ENCODE measurements at regions not wholly inside any gene's neighbourhood (a gene's known extent, or its start where the extent isn't known, plus 50 kb on each side); places are given as distances from the start of the nearest gene placed in this dataset.

DNA sequence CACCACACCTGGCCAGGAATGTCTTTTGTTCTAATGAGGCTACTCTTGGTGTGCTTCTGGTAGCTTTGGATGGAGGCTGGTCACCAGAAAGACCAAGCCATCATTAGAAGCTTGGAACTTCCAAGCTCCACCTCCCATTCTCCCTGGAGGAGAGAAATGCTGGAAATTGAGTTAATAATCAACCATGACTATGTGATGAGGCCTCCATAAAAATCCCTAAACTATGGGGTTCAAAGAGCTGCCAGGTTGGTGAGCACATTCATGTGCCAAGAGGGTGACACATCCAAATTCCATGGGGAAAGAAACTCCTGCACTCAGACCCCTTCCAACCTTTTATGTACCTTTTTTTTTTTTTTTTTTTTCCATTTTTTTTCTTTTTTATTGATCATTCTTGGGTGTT is 105.5 kb upstream of the SPATA31C2 start:
- Histone ChIP-seq H3K4me1 (ENCODE audit: control insufficient read depth in 1 of 2, insufficient read depth in 2 of 2, low read length in 2 of 2) (no peaks in the 10 kb centered on the region), H3K9me3 (ENCODE audit: control insufficient read depth in 1 of 2, low read length in 2 of 2) (no peaks in the 10 kb centered on the region), H3K27ac (ENCODE audit: low read length) (no peak overlapping the region), H3K27me3 (ENCODE audit: low read depth, low read length) (no peaks in the 10 kb centered on the region), H3K36me3 (ENCODE audit: control insufficient read depth in 1 of 2, insufficient read depth in 2 of 2, low read length in 2 of 2) (no peaks in the 10 kb centered on the region), H3K4me3 (ENCODE audit: low read depth in 1 of 2, low read length in 2 of 2) (no peak overlapping the region)

DNA sequence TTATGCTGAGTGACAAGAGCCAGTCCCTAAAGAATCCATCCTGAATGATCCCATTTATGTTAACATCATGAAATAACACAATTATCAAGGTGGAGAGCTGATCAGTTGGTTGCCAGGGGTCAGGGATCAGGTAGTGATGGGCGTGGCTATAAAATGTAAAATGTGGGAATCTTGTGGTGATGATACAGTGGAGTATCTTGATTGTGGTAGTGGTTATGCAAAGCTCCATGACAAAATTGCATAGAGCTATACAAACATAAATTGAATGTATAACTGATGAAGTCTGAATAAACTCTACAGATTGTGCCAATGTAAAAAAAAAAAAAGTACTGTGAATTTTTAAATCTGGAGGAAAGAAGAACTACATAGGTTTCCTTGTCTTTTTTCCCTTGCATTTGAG is 104.6 kb upstream of the SPATA31C2 start:
- H3K27me3 ChIP-seq (ENCODE audit: low read depth, low read length), result no peaks in the 10 kb centered on the region
- no peaks in the 10 kb centered on the region for H3K9me3 ChIP-seq (ENCODE audit: control insufficient read depth in 1 of 2, low read length in 2 of 2)
- no peaks in the 10 kb centered on the region for H3K36me3 ChIP-seq (ENCODE audit: control insufficient read depth in 1 of 2, insufficient read depth in 2 of 2, low read length in 2 of 2)
- no peak overlapping the region for H3K4me3 ChIP-seq (ENCODE audit: low read depth in 1 of 2, low read length in 2 of 2)
- H3K27ac ChIP-seq (ENCODE audit: low read length), result no peak overlapping the region
- H3K4me1 ChIP-seq (ENCODE audit: control insufficient read depth in 1 of 2, insufficient read depth in 2 of 2, low read length in 2 of 2), result no peaks in the 10 kb centered on the region

DNA sequence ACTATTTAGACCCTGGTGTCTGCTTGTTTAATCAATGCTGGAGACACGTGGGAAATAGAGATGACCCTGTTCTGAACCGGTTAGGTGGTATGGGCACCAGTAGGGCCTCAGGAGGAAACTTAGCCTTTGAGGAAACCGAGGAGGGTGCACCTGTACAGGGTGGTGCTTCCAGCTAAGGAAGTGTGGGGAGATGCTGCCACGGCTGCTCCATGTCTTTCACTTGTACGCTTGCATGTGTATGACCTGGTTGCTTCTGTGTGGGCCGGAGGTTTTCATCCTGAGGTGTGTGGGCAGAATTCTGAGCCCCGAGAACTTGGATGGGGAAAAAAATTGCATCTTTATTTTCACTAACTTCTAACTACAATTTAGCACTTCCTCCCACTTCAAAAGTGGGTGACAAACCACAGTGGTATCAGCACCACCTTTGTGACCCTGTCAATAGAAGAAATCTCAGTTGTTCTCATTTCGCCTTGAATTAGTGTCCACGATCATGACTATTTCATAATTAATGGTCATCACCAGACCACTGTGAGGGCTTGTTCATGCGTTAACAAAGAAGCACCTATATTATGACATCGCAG is 99.8 kb upstream of the SPATA31C2 start:
- Histone ChIP-seq H3K27ac (ENCODE audit: low read length) (no peak overlapping the region), H3K4me3 (ENCODE audit: low read depth in 1 of 2, low read length in 2 of 2) (no peak overlapping the region), H3K9me3 (ENCODE audit: control insufficient read depth in 1 of 2, low read length in 2 of 2) (no peaks in the 10 kb centered on the region), H3K4me1 (ENCODE audit: control insufficient read depth in 1 of 2, insufficient read depth in 2 of 2, low read length in 2 of 2) (peaks cover 0 to 8% of the 10 kb centered on the region in 2 donors), H3K36me3 (ENCODE audit: control insufficient read depth in 1 of 2, insufficient read depth in 2 of 2, low read length in 2 of 2) (no peaks in the 10 kb centered on the region), H3K27me3 (ENCODE audit: low read depth, low read length) (no peaks in the 10 kb centered on the region)

DNA sequence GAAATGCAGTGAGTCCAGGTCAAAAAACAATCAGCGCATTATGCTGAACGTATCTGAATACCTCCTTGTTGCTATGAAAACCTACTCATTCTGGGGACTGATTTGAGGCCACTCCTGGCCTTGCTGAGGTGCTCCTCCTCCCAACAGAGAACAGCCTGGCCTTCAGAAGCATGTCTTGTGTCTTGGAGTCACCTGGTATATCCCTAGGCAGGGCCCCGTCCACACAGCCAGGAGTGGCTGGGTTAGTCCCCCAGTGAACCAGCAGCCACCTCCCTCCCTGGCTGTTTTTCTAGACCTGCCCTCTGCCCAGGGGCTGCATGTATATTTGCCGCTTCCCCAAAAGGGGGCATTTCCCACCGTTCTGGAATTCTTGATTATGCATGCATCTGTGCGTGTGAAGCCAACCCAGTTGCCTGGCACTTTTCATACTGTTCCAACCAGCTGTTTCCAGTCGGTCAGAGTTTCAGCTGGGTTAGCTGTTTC is 99.2 kb upstream of the SPATA31C2 start:
- Histone ChIP-seq H3K27ac (ENCODE audit: low read length) (no peak overlapping the region), H3K4me3 (ENCODE audit: low read depth in 1 of 2, low read length in 2 of 2) (no peak overlapping the region), H3K27me3 (ENCODE audit: low read depth, low read length) (no peaks in the 10 kb centered on the region), H3K9me3 (ENCODE audit: control insufficient read depth in 1 of 2, low read length in 2 of 2) (no peaks in the 10 kb centered on the region), H3K4me1 (ENCODE audit: control insufficient read depth in 1 of 2, insufficient read depth in 2 of 2, low read length in 2 of 2) (peaks cover 0 to 8% of the 10 kb centered on the region in 2 donors), H3K36me3 (ENCODE audit: control insufficient read depth in 1 of 2, insufficient read depth in 2 of 2, low read length in 2 of 2) (no peaks in the 10 kb centered on the region)

DNA sequence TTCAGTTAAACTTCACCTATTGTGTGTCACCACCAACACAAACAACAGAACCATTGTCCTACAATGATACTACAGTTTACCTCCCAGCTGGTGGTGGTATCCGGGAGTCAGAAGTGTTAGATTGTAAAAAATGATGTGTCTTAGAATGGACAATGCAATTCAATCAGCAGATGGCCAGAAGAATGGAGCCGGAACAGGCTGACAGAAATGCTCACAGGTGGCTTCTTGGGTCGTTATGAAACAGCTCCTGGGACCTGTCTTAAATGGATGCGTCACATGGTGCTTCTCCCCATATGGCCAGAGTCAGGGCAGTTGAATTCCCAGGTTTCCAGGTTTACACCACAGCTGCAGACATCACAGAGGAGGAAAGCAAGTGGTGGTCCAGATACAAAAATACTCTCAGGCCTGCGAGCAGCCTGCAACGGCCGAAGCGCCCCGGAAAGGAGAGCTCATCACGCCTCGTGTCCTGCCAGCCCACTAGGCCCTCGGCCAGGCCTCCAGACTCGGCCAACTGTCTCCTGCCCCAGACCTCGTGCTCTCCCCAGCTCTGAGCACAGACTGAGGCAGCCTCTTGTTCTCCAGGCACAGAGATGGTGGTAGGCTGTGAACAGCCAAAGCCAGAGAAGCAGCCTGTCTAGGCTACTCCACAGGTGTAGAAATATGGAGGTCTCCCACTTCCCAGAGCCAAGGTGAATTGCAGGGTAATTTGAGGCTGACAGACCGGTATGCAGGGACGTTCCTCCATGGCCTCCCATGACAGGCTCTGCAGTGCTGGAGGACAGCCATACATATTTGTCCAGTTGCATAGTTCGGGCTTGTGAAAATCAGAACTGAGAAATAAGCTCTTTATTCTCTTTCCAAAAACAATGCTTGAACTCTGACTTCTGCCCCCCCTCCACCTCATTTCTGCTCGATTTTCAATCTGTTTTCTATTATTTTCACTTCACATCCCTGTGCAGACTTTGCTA is 98.5 kb upstream of the SPATA31C2 start:
- Histone ChIP-seq H3K27me3 (ENCODE audit: low read depth, low read length) (no peaks in the 10 kb centered on the region), H3K4me1 (ENCODE audit: control insufficient read depth in 1 of 2, insufficient read depth in 2 of 2, low read length in 2 of 2) (peaks cover 0 to 8% of the 10 kb centered on the region in 2 donors), H3K27ac (ENCODE audit: low read length) (no peak overlapping the region), H3K4me3 (ENCODE audit: low read depth in 1 of 2, low read length in 2 of 2) (no peak overlapping the region), H3K9me3 (ENCODE audit: control insufficient read depth in 1 of 2, low read length in 2 of 2) (no peaks in the 10 kb centered on the region), H3K36me3 (ENCODE audit: control insufficient read depth in 1 of 2, insufficient read depth in 2 of 2, low read length in 2 of 2) (no peaks in the 10 kb centered on the region)

DNA sequence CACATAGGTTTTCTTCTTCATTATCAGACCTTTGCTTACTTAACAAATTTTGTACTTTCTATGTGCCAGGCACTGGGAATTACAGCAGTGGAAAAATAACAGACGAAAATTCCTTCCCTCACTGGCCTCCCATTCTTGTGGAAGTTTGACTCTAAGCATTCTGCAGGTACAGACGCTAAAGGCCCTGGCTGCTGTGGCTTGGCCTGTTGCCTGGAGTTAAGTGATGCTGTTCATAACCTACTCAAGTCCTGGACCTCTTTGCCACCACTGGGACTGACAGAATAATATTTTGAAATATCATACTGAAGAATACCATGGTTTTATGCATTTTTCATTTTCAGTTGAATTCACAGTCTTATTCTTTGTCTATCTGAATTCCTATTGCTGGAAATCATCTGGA is 97.3 kb upstream of the SPATA31C2 start:
- no peak overlapping the region for H3K27ac ChIP-seq (ENCODE audit: low read length)
- no peaks in the 10 kb centered on the region for H3K27me3 ChIP-seq (ENCODE audit: low read depth, low read length)
- H3K9me3 ChIP-seq (ENCODE audit: control insufficient read depth in 1 of 2, low read length in 2 of 2), result no peaks in the 10 kb centered on the region
- H3K36me3 ChIP-seq (ENCODE audit: control insufficient read depth in 1 of 2, insufficient read depth in 2 of 2, low read length in 2 of 2), result no peaks in the 10 kb centered on the region
- H3K4me1 ChIP-seq (ENCODE audit: control insufficient read depth in 1 of 2, insufficient read depth in 2 of 2, low read length in 2 of 2), result peaks cover 0 to 8% of the 10 kb centered on the region in 2 donors
- H3K4me3 ChIP-seq (ENCODE audit: low read depth in 1 of 2, low read length in 2 of 2), result no peak overlapping the region

DNA sequence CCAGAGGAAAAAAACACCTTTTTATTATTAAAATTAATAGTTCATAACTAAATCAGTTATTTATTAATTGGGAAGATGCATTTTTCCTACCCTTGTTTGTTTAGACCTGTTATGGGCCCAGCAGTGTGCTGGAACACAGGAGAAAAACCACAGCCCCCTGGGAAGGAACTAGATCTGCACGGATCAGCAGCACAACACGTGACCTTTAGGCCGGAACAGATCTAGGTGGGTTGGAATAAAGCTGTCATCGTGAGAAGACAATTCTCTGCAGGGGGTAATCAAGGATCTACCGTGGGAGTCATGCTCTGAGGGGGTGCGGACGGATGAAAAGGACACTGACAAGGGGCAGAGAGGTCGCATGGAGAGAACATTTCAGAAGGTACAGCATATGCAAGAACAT is 95.8 kb upstream of the SPATA31C2 start:
- Histone ChIP-seq H3K27ac (ENCODE audit: low read length) (no peak overlapping the region), H3K27me3 (ENCODE audit: low read depth, low read length) (no peaks in the 10 kb centered on the region)

DNA sequence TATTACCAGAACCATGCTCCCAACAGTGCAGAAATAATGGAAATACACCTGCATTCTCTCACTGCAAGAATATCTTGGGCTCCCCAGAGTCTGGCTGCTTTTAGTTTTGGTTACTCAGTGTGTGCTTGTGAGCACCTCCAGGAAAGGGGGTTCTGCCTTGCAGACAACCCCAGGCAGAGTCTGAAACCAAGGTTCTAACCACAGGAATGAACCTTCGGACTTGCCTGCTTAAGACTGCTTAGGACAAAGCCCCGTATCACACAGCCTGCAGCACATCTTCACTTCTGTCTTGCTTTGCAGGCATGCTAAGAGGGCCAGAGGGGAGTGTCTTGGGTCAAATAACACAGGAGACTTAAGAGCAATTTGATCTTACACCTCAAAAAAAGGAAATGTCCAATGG is 94.8 kb upstream of the SPATA31C2 start:
- Histone ChIP-seq H3K36me3 (ENCODE audit: control insufficient read depth in 1 of 2, insufficient read depth in 2 of 2, low read length in 2 of 2) (no peaks in the 10 kb centered on the region), H3K9me3 (ENCODE audit: control insufficient read depth in 1 of 2, low read length in 2 of 2) (no peaks in the 10 kb centered on the region), H3K4me1 (ENCODE audit: control insufficient read depth in 1 of 2, insufficient read depth in 2 of 2, low read length in 2 of 2) (peaks cover 0 to 8% of the 10 kb centered on the region in 2 donors), H3K27ac (ENCODE audit: low read length) (no peak overlapping the region), H3K4me3 (ENCODE audit: low read depth in 1 of 2, low read length in 2 of 2) (no peak overlapping the region), H3K27me3 (ENCODE audit: low read depth, low read length) (no peaks in the 10 kb centered on the region)

More for the DNA sequence above, 95.8 kb upstream of the SPATA31C2 start:
- no peaks in the 10 kb centered on the region for H3K36me3 ChIP-seq (ENCODE audit: control insufficient read depth in 1 of 2, insufficient read depth in 2 of 2, low read length in 2 of 2)
- H3K4me3 ChIP-seq (ENCODE audit: low read depth in 1 of 2, low read length in 2 of 2), result no peak overlapping the region
- H3K4me1 ChIP-seq (ENCODE audit: control insufficient read depth in 1 of 2, insufficient read depth in 2 of 2, low read length in 2 of 2), result peaks cover 0 to 8% of the 10 kb centered on the region in 2 donors
- H3K9me3 ChIP-seq (ENCODE audit: control insufficient read depth in 1 of 2, low read length in 2 of 2), result no peaks in the 10 kb centered on the region

DNA sequence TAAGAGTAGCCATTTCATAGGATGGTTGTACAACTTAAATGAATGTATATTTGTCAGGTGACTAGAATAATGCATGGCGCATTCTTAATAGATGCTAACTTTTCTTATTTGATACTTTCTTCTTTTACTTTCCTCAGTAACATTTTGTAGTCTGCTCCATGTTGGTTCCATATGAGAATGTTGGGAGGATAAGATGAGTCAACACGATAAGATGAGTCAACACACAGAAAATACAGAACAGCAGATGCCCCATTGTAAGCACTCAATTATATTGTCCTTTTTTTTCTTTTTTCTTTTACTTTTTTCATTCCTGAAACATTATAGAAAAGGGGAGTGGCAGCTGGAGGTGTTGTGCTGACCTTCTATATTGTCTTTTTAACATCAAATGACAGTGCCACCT is 92.3 kb upstream of the SPATA31C2 start:
- Histone ChIP-seq H3K4me1 (ENCODE audit: control insufficient read depth in 1 of 2, insufficient read depth in 2 of 2, low read length in 2 of 2) (no peaks in the 10 kb centered on the region), H3K27ac (ENCODE audit: low read length) (no peak overlapping the region), H3K4me3 (ENCODE audit: low read depth in 1 of 2, low read length in 2 of 2) (no peak overlapping the region), H3K36me3 (ENCODE audit: control insufficient read depth in 1 of 2, insufficient read depth in 2 of 2, low read length in 2 of 2) (no peaks in the 10 kb centered on the region), H3K27me3 (ENCODE audit: low read depth, low read length) (no peaks in the 10 kb centered on the region), H3K9me3 (ENCODE audit: control insufficient read depth in 1 of 2, low read length in 2 of 2) (no peaks in the 10 kb centered on the region)

DNA sequence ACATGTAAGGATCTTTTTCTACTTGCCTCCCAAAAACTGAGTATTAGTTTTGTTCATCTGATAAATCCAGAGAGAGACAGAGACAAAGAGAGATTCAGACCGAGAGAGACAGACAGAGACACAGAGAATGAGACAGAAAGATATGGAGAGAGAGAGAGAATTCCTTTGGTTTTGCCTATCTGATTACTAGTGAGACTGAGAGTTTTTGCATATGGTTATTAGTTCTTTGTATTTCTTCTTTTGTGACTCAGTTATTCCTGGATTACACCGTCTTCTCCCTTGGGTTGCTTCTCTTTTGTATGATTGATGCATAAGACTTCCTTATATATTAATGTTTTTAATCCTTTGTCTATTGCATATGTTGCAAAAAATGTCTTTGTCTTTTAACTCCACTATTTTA is 91.2 kb upstream of the SPATA31C2 start:
- Histone ChIP-seq H3K27me3 (ENCODE audit: low read depth, low read length) (no peaks in the 10 kb centered on the region), H3K36me3 (ENCODE audit: control insufficient read depth in 1 of 2, insufficient read depth in 2 of 2, low read length in 2 of 2) (no peaks in the 10 kb centered on the region), H3K27ac (ENCODE audit: low read length) (no peak overlapping the region), H3K9me3 (ENCODE audit: control insufficient read depth in 1 of 2, low read length in 2 of 2) (no peaks in the 10 kb centered on the region), H3K4me3 (ENCODE audit: low read depth in 1 of 2, low read length in 2 of 2) (no peak overlapping the region), H3K4me1 (ENCODE audit: control insufficient read depth in 1 of 2, insufficient read depth in 2 of 2, low read length in 2 of 2) (no peaks in the 10 kb centered on the region)

DNA sequence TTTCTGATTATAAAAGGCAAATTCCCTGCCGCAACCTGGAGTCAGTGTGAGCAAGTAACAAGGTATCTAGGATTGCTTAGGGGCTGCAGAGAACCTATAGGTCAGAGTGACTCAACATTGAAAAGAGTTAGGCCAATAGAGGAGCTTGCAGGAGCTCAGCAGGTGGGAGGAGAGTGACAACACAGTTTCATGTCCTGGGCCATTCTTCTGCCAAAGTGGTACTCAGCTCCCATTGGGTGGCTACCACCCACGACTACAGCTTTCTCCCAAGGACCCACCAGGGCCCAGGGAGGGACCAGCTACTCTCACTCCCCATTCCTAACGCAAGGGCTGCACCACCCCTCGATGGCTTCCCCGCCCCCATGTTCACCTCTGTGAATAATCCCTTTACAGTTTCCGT is 86.7 kb upstream of the SPATA31C2 start:
- Histone ChIP-seq H3K4me1 (ENCODE audit: control insufficient read depth in 1 of 2, insufficient read depth in 2 of 2, low read length in 2 of 2) (no peaks in the 10 kb centered on the region), H3K4me3 (ENCODE audit: low read depth in 1 of 2, low read length in 2 of 2) (no peak overlapping the region), H3K27me3 (ENCODE audit: low read depth, low read length) (no peaks in the 10 kb centered on the region), H3K9me3 (ENCODE audit: control insufficient read depth in 1 of 2, low read length in 2 of 2) (no peaks in the 10 kb centered on the region), H3K27ac (ENCODE audit: low read length) (no peak overlapping the region), H3K36me3 (ENCODE audit: control insufficient read depth in 1 of 2, insufficient read depth in 2 of 2, low read length in 2 of 2) (no peaks in the 10 kb centered on the region)
